Panc1 (cell line): ENCODE measurements at regions not wholly inside any gene's neighbourhood (a gene's known extent, or its start where the extent isn't known, plus 50 kb on each side); places are given as distances from the start of the nearest gene placed in this dataset.

ENCODE experiments used
- CTCF ChIP-seq: fragments of 450-650 bp; IDR thresholded peaks from 2 replicates; pipeline ENCODE4 v1.5.1; 2017; ENCODE audit warnings: mild to moderate bottlenecking
- POLR2AphosphoS5 ChIP-seq: IDR thresholded peaks from 2 replicates; pipeline ENCODE4 v1.6.1; 2012; ENCODE audit warnings: mild to moderate bottlenecking, low read depth, low read length, moderate library complexity
- REST ChIP-seq, 2 experiments: IDR thresholded peaks; 2 replicates each; pipeline ENCODE4 v1.6.1; 2011 to 2012; ENCODE audit warnings: low read depth in 2 of 2, control low read depth in 1 of 2, low read length in 1 of 2, mild to moderate bottlenecking in 1 of 2, moderate library complexity in 1 of 2; ENCODE audit not compliant: insufficient read depth in 1 of 2
- SIN3A ChIP-seq: IDR thresholded peaks from 2 replicates; pipeline ENCODE4 v1.6.1; 2012; ENCODE audit warnings: low read depth, mild to moderate bottlenecking, low read length, moderate library complexity, borderline replicate concordance; ENCODE audit not compliant: insufficient read depth
- TCF7L2 ChIP-seq: IDR thresholded peaks from 2 replicates; pipeline ENCODE4 v1.6.1; 2011; ENCODE audit warnings: mild to moderate bottlenecking, low read depth, low read length, inconsistent platforms

- TF ChIP-seq CTCF (no peak), POLR2AphosphoS5 (no peak), REST (IDR thresholded peaks at IDR 0.05; ENCODE audit: insufficient read depth in 1 of 2, low read depth in 2 of 2, low read length in 1 of 2) (no peak), TCF7L2 (no peak), SIN3A (no peak)
Observed at GRCh38 chr1:14443164-14443787, 155.2 kb upstream of the KAZN start.
